ENCODE measurements at regions not wholly inside any gene's neighbourhood (a gene's known extent, or its start where the extent isn't known, plus 50 kb on each side); places are given as distances from the start of the nearest gene placed in this dataset.
"Not testable (repeated sequence)": the region's sequence is repeated elsewhere in the genome, so short reads cannot be mapped to it uniquely, and the experiment has no call there.

DNA sequence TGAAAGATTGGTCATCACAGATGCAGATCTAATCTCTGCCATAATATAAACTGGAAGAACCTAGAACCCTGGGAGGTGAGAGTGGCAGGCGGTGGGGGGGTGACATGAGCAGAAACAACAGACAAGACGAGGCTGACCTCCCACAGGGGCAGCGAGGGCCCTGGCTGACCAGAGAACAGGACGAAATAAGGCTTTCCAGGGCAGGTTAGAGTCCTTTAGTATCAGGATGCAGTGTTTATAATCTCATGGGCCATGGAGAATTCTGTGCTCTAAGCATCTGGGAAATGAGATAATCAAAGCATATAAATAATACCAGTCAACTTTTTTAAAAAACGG is 102.7 kb upstream of the BCL2L14 start:
- Mint-ChIP-seq H3K27me3 (peaks cover 4% of the 10 kb centered on the region), H3K27ac (no peak overlapping the region)

DNA sequence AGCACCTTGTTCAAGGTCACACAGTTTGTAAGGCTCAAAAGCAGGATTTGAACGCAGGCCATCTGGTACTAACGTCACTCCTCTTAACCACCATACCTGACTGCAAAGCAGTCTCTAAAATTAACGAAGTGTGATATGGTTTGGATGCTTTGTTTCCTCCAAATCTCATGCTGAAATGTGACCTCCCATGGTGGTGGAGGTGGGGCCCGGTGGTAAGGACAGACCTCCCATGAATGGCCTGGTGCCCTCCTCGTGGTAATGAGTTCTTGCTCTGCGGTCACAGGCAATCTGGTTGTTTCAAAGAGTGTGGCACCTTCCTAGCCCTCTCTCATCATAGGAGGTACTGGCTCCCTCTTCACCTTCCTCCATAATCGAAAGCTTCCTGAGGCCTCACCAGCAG is 102.2 kb upstream of the BCL2L14 start:
- Mint-ChIP-seq H3K9me3 (no peaks in the 10 kb centered on the region), H3K27me3 (peaks cover 4% of the 10 kb centered on the region), H3K36me3 (no peaks in the 10 kb centered on the region), H3K4me1 (no peaks in the 10 kb centered on the region), H3K27ac (no peak overlapping the region), H3K4me3 (no peak overlapping the region)

More for the DNA sequence above, 102.7 kb upstream of the BCL2L14 start:
- H3K4me1 Mint-ChIP-seq, result no peaks in the 10 kb centered on the region
- H3K9me3 Mint-ChIP-seq, result no peaks in the 10 kb centered on the region
- no peaks in the 10 kb centered on the region for H3K36me3 Mint-ChIP-seq
- no peak overlapping the region for H3K4me3 Mint-ChIP-seq

DNA sequence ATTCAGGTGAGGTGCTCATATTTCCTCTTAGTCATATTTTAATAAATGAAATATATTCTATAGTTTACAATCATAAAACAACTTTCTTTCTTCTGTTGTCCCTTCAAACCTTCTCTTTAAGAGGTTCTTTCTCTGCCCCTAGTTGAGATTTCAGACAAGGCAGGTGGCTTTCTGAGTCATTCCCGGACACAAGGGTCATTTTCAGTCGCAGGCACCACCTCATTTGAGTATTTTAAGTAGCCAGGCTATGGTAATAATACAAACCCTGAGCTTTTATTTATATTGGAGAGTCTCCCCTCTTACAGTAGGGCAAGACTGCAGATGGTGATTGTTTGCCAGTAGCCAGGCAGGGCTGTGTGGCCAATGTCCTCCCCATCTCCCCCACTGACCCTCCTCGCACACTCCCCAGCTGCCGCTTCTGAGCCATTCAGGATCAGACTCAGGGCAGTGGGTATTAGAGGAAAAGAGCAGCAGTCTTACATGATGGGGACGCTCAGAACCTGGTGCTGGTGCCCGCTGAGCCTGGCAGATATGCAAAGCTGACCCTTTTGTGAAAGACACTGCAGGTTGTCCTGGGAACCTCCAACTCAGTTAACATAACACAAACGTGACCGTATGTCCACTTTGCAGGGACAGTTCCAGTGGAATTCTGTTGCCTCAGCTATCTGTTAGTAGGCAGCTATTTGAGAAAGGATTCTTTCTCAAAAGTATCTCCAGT is 101.1 kb upstream of the BCL2L14 start:
- Mint-ChIP-seq H3K9me3 (no peaks in the 10 kb centered on the region), H3K4me1 (no peaks in the 10 kb centered on the region), H3K27me3 (peaks cover 4% of the 10 kb centered on the region), H3K4me3 (no peak overlapping the region), H3K27ac (no peak overlapping the region), H3K36me3 (no peaks in the 10 kb centered on the region)

DNA sequence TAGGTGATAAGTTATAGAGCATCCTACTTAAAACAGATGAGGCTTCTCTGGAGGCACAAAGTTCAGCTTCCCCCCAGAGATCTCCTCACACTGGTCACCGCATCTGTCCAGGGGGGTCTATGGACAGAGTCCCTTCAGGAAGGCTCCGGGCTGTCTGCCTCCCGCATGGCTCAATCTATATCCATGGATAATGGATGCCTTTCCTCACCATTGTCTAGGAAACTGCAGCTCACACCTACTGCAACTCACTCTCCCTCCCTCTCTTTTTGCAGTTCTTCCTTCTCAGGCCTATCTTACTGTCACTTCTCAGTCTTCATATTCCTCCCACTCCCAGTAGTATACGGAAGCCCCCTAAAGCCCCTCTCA is 100.6 kb upstream of the BCL2L14 start:
- Mint-ChIP-seq H3K4me3 (no peak overlapping the region), H3K36me3 (no peaks in the 10 kb centered on the region), H3K4me1 (no peaks in the 10 kb centered on the region), H3K9me3 (no peaks in the 10 kb centered on the region), H3K27me3 (peaks cover 4% of the 10 kb centered on the region), H3K27ac (no peak overlapping the region)

DNA sequence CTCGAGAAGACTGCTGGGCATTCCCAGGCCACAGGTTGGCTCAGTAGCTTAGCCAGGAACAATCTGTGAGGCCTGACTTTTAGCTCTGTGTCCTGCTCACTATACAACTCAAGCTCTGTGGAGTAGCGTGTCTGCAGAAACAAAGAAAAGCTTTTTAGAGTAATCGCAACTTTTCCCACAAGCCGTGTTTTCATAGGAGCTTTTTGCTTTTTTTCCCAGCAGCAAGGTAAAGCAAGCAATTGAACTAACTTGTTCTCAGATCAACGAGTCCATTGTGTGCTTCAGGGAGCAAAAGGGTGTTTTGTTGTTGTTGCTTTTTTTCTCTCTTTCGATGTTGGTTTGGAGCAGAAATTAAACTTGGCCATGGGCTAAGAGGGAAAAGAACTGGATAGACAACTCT is 97.3 kb upstream of the BCL2L14 start:
- Mint-ChIP-seq H3K27me3 (peaks cover 3% of the 10 kb centered on the region), H3K36me3 (no peaks in the 10 kb centered on the region), H3K4me3 (no peak overlapping the region), H3K27ac (peak overlapping the region in 1 of 3 donors; percentile 28), H3K4me1 (no peaks in the 10 kb centered on the region), H3K9me3 (no peaks in the 10 kb centered on the region)

DNA sequence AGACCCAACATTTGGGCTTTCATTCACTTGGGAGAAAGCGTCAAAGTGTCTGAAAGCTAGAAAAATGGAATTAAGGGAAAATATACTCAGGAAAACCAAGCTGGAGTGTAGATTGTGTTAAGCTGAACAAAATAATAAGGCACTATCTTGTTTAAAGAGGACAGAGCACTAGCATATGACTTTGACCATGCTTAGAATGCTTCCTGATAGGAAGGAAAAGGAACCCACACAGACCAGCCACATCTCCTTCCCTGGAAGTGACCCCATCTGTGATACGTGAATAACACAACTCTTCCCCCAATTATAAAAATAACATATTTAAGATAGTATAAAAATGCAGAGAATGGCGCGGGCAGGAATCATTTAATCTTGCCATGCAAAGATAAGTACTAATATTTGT is 94.7 kb upstream of the BCL2L14 start:
- Mint-ChIP-seq H3K4me3 (no peak overlapping the region), H3K4me1 (peaks cover 5 to 8% (median 6%) of the 10 kb centered on the region in 3 donors), H3K9me3 (no peaks in the 10 kb centered on the region), H3K36me3 (no peaks in the 10 kb centered on the region), H3K27ac (no peak overlapping the region), H3K27me3 (no peaks in the 10 kb centered on the region)

DNA sequence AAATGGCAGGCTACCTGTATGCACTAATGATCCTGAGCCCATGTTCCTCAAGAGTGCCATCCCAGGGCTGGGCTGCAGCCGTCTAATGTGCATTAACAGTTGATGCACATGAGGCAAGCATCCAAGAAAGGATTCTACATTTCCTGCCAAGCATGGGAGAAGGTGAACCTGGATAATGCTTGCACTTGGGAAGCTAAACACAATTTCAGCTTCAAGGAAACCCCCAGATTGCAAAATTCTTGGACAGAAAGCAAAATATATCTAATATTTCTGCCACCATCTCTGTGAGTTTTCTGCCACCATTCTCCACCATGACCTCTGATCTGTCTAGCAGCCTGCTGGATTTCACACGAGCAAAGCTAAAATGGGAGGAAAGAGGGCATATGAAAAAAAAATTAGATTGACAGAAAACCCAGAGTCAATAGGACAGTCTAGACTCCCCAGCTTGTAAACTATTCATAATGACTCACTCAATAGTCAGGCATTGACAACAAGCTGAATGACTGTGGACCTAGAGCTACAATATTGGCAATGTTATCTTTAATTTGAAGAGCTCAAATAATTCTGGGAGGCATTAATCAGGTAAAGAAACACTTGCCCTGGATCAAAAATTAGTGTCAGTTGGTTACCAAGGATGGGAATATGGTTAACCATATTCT is 91.9 kb upstream of the BCL2L14 start:
- H3K9me3 Mint-ChIP-seq, result no peaks in the 10 kb centered on the region
- no peak overlapping the region for H3K27ac Mint-ChIP-seq
- no peak overlapping the region for H3K4me3 Mint-ChIP-seq
- H3K4me1 Mint-ChIP-seq, result peaks cover 5 to 13% (median 10%) of the 10 kb centered on the region in 3 donors
- no peaks in the 10 kb centered on the region for H3K36me3 Mint-ChIP-seq
- no peaks in the 10 kb centered on the region for H3K27me3 Mint-ChIP-seq

DNA sequence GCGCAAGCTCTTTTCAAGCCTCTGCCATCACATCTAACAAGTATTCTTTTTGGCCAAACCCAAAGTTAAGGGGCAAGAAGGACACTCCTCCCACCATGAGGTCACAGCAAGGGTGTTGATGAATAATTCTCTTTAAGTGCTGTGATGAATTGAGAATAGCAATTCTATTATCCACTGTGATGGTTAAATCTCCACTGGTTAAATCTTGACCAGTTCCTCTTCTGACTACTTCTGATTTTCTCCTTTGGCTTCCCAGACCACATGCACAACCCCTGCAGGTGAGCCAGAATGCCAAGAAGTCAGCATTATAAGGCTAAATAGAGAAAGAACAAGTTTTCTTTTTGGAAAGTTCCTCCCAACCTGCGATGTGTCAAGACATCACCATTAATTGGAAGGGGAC is 90.6 kb upstream of the BCL2L14 start:
- no peaks in the 10 kb centered on the region for H3K9me3 Mint-ChIP-seq
- H3K27ac Mint-ChIP-seq, result no peak overlapping the region
- no peak overlapping the region for H3K4me3 Mint-ChIP-seq
- no peaks in the 10 kb centered on the region for H3K27me3 Mint-ChIP-seq
- H3K4me1 Mint-ChIP-seq, result peaks cover 5 to 13% (median 10%) of the 10 kb centered on the region in 3 donors
- no peaks in the 10 kb centered on the region for H3K36me3 Mint-ChIP-seq

DNA sequence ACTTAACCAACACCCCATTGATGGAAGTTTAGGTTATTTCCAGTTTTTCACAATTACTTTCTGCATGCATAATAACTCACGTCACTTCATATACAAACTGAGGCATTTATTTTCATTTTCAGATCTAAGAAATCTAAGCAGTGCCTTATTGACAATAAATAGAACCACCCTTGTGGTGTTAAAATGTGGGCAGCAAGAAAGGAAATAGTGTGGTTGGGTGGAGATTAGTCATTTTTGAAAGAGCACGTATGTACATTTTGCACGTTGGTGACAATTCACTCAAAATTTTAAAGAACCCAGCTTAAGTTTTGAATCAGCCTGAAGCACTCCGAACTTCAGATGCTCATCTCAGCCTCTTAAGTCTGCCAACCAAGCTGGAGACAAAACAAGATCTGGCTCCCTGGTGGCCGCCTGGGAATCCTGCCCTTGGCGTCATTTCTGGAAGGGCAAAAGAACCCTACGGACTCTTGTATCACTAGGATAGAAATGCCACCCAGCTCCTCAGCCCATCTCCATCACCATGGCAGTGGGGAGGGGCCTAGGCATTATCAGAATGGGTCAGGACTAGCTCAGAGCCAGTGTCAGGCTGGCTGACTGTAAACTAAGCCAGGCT is 89.5 kb upstream of the BCL2L14 start:
- Mint-ChIP-seq H3K27ac (peak overlapping the region in 2 of 3 donors; percentile 1 to 13), H3K4me3 (peak overlapping the region in 2 of 4 donors; percentile 18 to 52), H3K36me3 (no peaks in the 10 kb centered on the region), H3K4me1 (peaks cover 5 to 13% (median 10%) of the 10 kb centered on the region in 3 donors), H3K9me3 (no peaks in the 10 kb centered on the region), H3K27me3 (no peaks in the 10 kb centered on the region)

DNA sequence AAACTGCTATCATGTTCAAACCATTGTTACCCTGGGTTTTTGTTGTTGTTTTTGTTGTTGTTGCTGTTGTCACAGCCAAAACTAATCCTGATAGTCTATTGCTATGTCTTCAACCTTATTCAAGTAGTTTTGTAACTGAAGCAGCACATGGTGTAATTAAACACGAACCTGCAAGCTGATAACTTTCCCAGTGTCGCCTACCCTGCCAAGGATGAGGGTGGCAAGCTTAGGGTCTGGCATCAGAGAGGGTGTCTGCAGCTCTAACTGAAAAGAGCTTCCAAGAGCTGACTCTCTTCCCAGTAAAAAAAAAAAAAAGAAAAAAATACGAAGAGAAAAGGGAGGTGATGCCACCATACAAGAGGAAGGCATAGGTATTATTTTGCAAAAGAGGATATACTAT is 86.3 kb upstream of the BCL2L14 start:
- H3K4me1 Mint-ChIP-seq, result peaks cover 5 to 13% (median 10%) of the 10 kb centered on the region in 3 donors
- H3K27ac Mint-ChIP-seq, result no peak overlapping the region
- no peaks in the 10 kb centered on the region for H3K36me3 Mint-ChIP-seq
- H3K9me3 Mint-ChIP-seq, result no peaks in the 10 kb centered on the region
- no peak overlapping the region for H3K4me3 Mint-ChIP-seq
- H3K27me3 Mint-ChIP-seq, result no peaks in the 10 kb centered on the region

DNA sequence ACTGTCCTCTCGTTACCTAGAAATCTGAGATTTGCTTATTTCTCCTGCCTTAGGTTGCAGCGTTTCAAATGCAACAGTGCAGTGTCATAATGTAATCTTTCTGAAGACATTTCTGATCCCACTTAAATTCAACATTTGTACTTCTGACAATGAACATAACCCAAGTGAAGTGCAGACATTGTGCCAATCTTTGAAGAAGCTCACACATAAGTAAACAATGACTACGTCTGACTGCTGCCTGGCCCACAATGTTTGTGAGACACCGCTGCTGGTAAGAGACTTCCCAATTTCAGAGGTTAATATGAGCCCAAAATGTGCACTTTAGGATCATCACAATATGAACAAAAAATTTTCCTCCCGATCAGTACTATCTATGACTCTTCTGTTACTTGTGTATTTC is 84.6 kb upstream of the BCL2L14 start:
- no peaks in the 10 kb centered on the region for H3K36me3 Mint-ChIP-seq
- no peaks in the 10 kb centered on the region for H3K9me3 Mint-ChIP-seq
- H3K27ac Mint-ChIP-seq, result no peak overlapping the region
- H3K4me1 Mint-ChIP-seq, result peaks cover 0 to 3% (median 2%) of the 10 kb centered on the region in 3 donors
- no peak overlapping the region for H3K4me3 Mint-ChIP-seq
- no peaks in the 10 kb centered on the region for H3K27me3 Mint-ChIP-seq

DNA sequence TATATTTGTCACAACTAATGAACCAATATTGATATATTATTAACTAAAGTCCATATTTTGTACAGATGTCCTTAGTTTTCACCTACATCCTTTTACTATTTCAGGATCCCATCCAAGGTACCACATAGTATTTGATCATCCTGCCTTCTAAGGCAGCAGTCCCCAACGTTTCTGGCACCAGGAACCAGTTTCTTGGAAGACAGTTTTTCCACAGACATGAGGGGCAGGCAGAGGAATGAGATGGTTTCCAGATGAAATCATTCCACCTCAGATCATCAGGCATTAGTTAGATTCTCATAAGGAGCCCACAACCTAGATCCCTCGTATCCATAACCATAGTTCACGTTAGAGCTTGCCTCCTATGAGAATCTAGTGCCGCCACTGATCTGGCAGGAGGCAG is 82.8 kb upstream of the BCL2L14 start:
- no peak overlapping the region for H3K4me3 Mint-ChIP-seq
- no peaks in the 10 kb centered on the region for H3K36me3 Mint-ChIP-seq
- peaks cover 0 to 5% (median 4%) of the 10 kb centered on the region in 3 donors for H3K9me3 Mint-ChIP-seq
- H3K27me3 Mint-ChIP-seq, result no peaks in the 10 kb centered on the region
- H3K4me1 Mint-ChIP-seq, result no peaks in the 10 kb centered on the region
- no peak overlapping the region for H3K27ac Mint-ChIP-seq

DNA sequence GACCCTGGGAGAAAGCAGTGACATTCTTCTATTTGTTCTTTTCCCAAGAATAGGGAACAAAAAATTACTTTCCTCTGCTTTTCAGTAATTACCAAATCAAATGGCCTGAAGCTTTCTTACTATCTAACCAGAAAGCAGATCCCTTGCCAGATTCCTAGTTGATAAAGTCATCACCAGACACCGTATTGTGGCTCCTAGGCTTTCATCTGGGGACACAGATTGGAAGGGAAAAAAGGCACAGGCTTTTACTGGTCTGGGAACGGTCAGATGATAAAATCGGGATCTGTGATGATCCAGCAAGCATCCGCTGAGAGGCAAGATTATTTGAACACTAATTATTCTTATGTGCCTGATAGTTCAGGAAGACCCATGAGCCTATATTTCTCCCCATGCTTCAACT is 79.1 kb upstream of the BCL2L14 start:
- no peaks in the 10 kb centered on the region for H3K4me1 Mint-ChIP-seq
- no peaks in the 10 kb centered on the region for H3K27me3 Mint-ChIP-seq
- H3K36me3 Mint-ChIP-seq, result peaks cover 2% of the 10 kb centered on the region
- no peak overlapping the region for H3K4me3 Mint-ChIP-seq
- peaks cover 0 to 5% (median 4%) of the 10 kb centered on the region in 3 donors for H3K9me3 Mint-ChIP-seq
- no peak overlapping the region for H3K27ac Mint-ChIP-seq

DNA sequence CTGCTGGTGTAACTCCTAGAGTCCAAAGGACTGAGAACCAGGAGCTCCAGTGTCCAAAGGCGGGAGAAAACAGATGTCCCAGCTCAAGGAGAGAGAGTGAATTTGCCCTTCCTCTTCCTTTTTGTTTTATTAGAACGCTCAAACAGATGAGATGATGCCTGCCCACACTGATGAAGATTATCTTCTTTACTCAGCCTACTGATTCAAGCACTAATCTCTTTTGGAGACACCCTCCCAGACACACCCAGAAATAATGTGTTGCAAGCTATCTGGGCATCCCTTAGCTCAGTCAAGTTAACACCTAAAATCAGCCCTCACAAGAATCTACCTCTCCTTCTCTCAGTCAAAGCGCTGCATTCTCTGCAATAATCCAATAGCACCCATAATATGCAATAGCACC is 78.2 kb upstream of the BCL2L14 start:
- Mint-ChIP-seq H3K9me3 (peaks cover 0 to 5% (median 4%) of the 10 kb centered on the region in 3 donors), H3K27ac (no peak overlapping the region), H3K36me3 (peaks cover 2% of the 10 kb centered on the region), H3K4me1 (no peaks in the 10 kb centered on the region), H3K27me3 (no peaks in the 10 kb centered on the region), H3K4me3 (no peak overlapping the region)

DNA sequence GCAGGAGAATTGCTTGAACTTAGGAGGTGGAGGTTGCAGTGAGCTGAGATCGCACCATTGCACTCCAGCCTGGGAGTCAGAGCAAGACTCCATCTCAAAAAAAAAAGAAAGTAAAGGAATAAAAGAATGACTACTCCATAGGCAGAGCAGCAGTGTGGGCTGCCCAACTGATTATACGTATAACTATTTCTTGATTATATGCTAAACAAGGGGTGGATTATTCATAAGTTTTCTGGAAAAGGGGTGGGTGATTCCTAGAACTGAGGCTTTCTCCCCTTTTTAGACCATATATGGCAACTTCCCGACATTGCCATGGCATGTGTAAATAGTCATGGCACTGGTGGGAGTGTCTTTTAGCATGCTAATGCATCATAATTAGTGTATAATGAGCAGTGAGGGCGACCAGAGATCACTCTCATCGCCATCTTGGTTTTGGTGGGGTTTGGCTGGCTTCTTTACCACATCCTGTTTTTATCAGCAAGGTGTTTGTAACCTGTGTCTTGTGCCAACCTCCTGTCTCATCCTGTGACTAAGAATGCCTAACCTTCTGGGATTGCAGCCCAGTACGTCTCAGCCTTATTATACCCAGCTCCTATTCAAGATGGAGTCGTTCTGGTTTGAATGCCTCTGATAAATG is 72.3 kb upstream of the BCL2L14 start:
- H3K9me3 Mint-ChIP-seq, H3K36me3 Mint-ChIP-seq, H3K27me3 Mint-ChIP-seq, H3K4me1 Mint-ChIP-seq, H3K27ac Mint-ChIP-seq, H3K4me3 Mint-ChIP-seq: not testable (repeated sequence)
